ENCODE measurements at regions not wholly inside any gene's neighbourhood (a gene's known extent, or its start where the extent isn't known, plus 50 kb on each side); places are given as distances from the start of the nearest gene placed in this dataset.

GRCh38 chrX:137198040-137198439, 164.2 kb upstream of the GPR101 start:
- H3K27ac ChIP-seq (ENCODE audit: low read depth in 1 of 2, low read length in 2 of 2) = no peak overlapping the region
- Mint-ChIP-seq H3K4me1 (no peaks in the 10 kb centered on the region), H3K27me3 (ENCODE audit: low read depth in 3 of 3) (peaks cover 0 to 5% (median 1%) of the 10 kb centered on the region in 3 donors), H3K9me3 (no peaks in the 10 kb centered on the region), H3K36me3 (no peaks in the 10 kb centered on the region), H3K27ac (no peak overlapping the region), H3K4me3 (no peak overlapping the region)
- H3K4me1 ChIP-seq (ENCODE audit: control insufficient read depth in 1 of 2, insufficient read depth in 2 of 2, low read length in 2 of 2) = no peaks in the 10 kb centered on the region
- H3K27me3 ChIP-seq (ENCODE audit: control insufficient read depth in 2 of 2, insufficient read depth in 2 of 2, low read length in 2 of 2) = no peaks in the 10 kb centered on the region
- no peak overlapping the region for H3K4me3 ChIP-seq (replicated peaks in 1 of 3; ENCODE audit: low read depth in 2 of 3, low read length in 3 of 3)
- no peak overlapping the region for H3K9ac ChIP-seq (ENCODE audit: insufficient read depth, low read length, poor library complexity, severe bottlenecking)
- no peak for TF ChIP-seq CTCF (IDR thresholded peaks at IDR 0.05)
- WGBS (ENCODE audit: insufficient coverage) = no CpG with 5 or more reads among the region's 4 CpGs
- no peak overlapping the region for H2AFZ ChIP-seq (ENCODE audit: insufficient read depth, low read depth, low read length, poor library complexity, severe bottlenecking)
- no peaks in the 10 kb centered on the region for H3K9me3 ChIP-seq (replicated peaks in 1 of 2; ENCODE audit: control insufficient read depth in 1 of 2, insufficient read depth in 1 of 2, low read length in 2 of 2)
- no peaks in the 10 kb centered on the region for H3K36me3 ChIP-seq (replicated peaks in 1 of 2; ENCODE audit: control insufficient read depth in 1 of 2, insufficient read depth in 2 of 2, low read length in 2 of 2)
- no peak for DNase-seq
- H3K4me2 ChIP-seq (replicated peaks; ENCODE audit: extremely low read depth, low read length, poor library complexity, severe bottlenecking) = no peak overlapping the region
- intact Hi-C loops (cut with micrococcal nuclease) = no loop called here
- H4K20me1 ChIP-seq (ENCODE audit: insufficient read depth, low read length) = no peaks in the 10 kb centered on the region
- no peaks in the 10 kb centered on the region for H3K79me2 ChIP-seq (ENCODE audit: insufficient read depth, low read length)

- H2AFZ ChIP-seq (ENCODE audit: insufficient read depth, low read depth, low read length, poor library complexity, severe bottlenecking) = no peak overlapping the region
- no peak overlapping the region for H3K4me3 ChIP-seq (replicated peaks in 1 of 3; ENCODE audit: low read depth in 2 of 3, low read length in 3 of 3)
- H3K9me3 ChIP-seq (replicated peaks in 1 of 2; ENCODE audit: control insufficient read depth in 1 of 2, insufficient read depth in 1 of 2, low read length in 2 of 2) = no peaks in the 10 kb centered on the region
- H3K27ac ChIP-seq (ENCODE audit: low read depth in 1 of 2, low read length in 2 of 2) = no peak overlapping the region
- intact Hi-C loops (cut with micrococcal nuclease) = no loop called here
- no peaks in the 10 kb centered on the region for H3K4me1 ChIP-seq (ENCODE audit: control insufficient read depth in 1 of 2, insufficient read depth in 2 of 2, low read length in 2 of 2)
- Mint-ChIP-seq H3K4me1 (no peaks in the 10 kb centered on the region), H3K36me3 (no peaks in the 10 kb centered on the region), H3K4me3 (no peak overlapping the region), H3K9me3 (no peaks in the 10 kb centered on the region), H3K27me3 (ENCODE audit: low read depth in 3 of 3) (peaks cover 0 to 9% (median 0%) of the 10 kb centered on the region in 3 donors), H3K27ac (no peak overlapping the region)
- H3K79me2 ChIP-seq (ENCODE audit: insufficient read depth, low read length) = no peaks in the 10 kb centered on the region
- no peak overlapping the region for H3K4me2 ChIP-seq (replicated peaks; ENCODE audit: extremely low read depth, low read length, poor library complexity, severe bottlenecking)
- H3K27me3 ChIP-seq (ENCODE audit: control insufficient read depth in 2 of 2, insufficient read depth in 2 of 2, low read length in 2 of 2) = peaks cover 0 to 2% of the 10 kb centered on the region in 2 donors
- no CpG with 5 or more reads among the region's 2 CpGs for WGBS (ENCODE audit: insufficient coverage)
- no peak for TF ChIP-seq CTCF (IDR thresholded peaks at IDR 0.05)
- H3K36me3 ChIP-seq (replicated peaks in 1 of 2; ENCODE audit: control insufficient read depth in 1 of 2, insufficient read depth in 2 of 2, low read length in 2 of 2) = no peaks in the 10 kb centered on the region
- no peak overlapping the region for H3K9ac ChIP-seq (ENCODE audit: insufficient read depth, low read length, poor library complexity, severe bottlenecking)
- no peaks in the 10 kb centered on the region for H4K20me1 ChIP-seq (ENCODE audit: insufficient read depth, low read length)
- DNase-seq = no peak
Measured at GRCh38 chrX:137195991-137196390, 162.2 kb upstream of the GPR101 start.
